AML-193 (cell line): ENCODE measurements at regions not wholly inside any gene's neighbourhood (a gene's known extent, or its start where the extent isn't known, plus 50 kb on each side); places are given as distances from the start of the nearest gene placed in this dataset.

Experiments used
- DNase-seq, 2 experiments: peaks; one replicate each; lab custom pipeline; 2025; lab: John Stamatoyannopoulos, UW

- no peak for DNase-seq
These were observed 54.1 kb upstream of the ARHGAP5 start for GRCh38 chr14:32022938-32023466.

DNA sequence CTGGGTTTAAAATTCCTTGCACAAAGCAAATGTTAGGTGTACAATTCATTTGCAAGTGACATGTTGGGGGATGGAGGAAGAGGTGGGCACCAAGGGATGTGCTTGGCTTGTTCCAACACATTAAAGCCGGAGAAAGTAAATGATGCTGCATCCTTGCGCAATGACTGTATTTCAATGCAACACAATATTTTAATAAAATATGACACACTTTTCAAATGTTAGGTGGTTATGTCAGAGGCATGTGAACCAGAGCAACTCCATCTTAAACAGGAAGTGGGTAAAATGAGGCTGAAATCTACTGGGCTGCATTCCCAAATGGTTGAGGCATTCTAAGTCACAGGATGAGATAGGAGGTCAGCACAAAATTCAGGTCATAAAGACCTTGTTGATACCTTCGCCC is 53.6 kb upstream of the ARHGAP5 start:
- DNase-seq = no peak

GRCh38 chr14:32027255-32027939 is 49.7 kb upstream of the ARHGAP5 start:
- DNase-seq = no peak
